ENCODE measurements at regions not wholly inside any gene's neighbourhood (a gene's known extent, or its start where the extent isn't known, plus 50 kb on each side); places are given as distances from the start of the nearest gene placed in this dataset.

GRCh38 chr10:22476601-22477321, 131.5 kb downstream of the SPAG6 start:
- TF ChIP-seq CTCF (IDR thresholded peaks at IDR 0.05) (no peak), POLR2A (IDR thresholded peaks at IDR 0.05) (no peak)

All from testis (tissue), 2 donors.